CD14-positive monocyte (primary cell): ENCODE measurements at regions not wholly inside any gene's neighbourhood (a gene's known extent, or its start where the extent isn't known, plus 50 kb on each side); places are given as distances from the start of the nearest gene placed in this dataset.

ENCODE experiments used
- DNase-seq, 3 donors: peaks; one replicate each; pipeline ENCODE4 v3.0.0-alpha.2; 2011 to 2022
- H2AFZ ChIP-seq: 2 replicates; pipeline ENCODE4 v1.6.0; 2012; ENCODE audit warnings: mild to moderate bottlenecking, low read depth, low read length, inconsistent platforms; ENCODE audit not compliant: insufficient read depth, poor library complexity, severe bottlenecking
- H3K27ac ChIP-seq, 2 donors: 1 replicate in 1 of 2; 2 replicates in 1 of 2; pipeline ENCODE4 v1.5.1; 2012 to 2013; ENCODE audit warnings: low read length in 2 of 2, control low read depth in 1 of 2, inconsistent platforms in 1 of 2, low read depth in 1 of 2, mild to moderate bottlenecking in 1 of 2
- H3K27me3 ChIP-seq, 2 donors: one replicate each; pipeline versions ENCODE4 v1.6.0 to v1.6.1; 2011 to 2013; ENCODE audit warnings: low read length in 2 of 2; ENCODE audit not compliant: control insufficient read depth in 2 of 2, insufficient read depth in 2 of 2
- H3K36me3 ChIP-seq, 2 donors: replicated peaks in 1 of 2; 1 replicate in 1 of 2; 2 replicates in 1 of 2; pipeline versions ENCODE4 v1.5.1 to v1.6.1; 2012 to 2013; ENCODE audit warnings: low read length in 2 of 2, control low read depth in 1 of 2, inconsistent platforms in 1 of 2, mild to moderate bottlenecking in 1 of 2; ENCODE audit not compliant: insufficient read depth in 2 of 2, control insufficient read depth in 1 of 2
- H3K4me1 ChIP-seq, 2 donors: 1 replicate in 1 of 2; 2 replicates in 1 of 2; pipeline versions ENCODE4 v1.5.1 to v1.6.1; 2012 to 2013; ENCODE audit warnings: low read length in 2 of 2, control low read depth in 1 of 2, inconsistent platforms in 1 of 2, mild to moderate bottlenecking in 1 of 2, moderate library complexity in 1 of 2; ENCODE audit not compliant: insufficient read depth in 2 of 2, control insufficient read depth in 1 of 2
- H3K4me2 ChIP-seq: replicated peaks from 2 replicates; pipeline ENCODE3; 2012; ENCODE audit warnings: low read length, moderate library complexity, mild to moderate bottlenecking; ENCODE audit not compliant: poor library complexity, severe bottlenecking; ENCODE audit errors: extremely low read depth
- H3K4me3 ChIP-seq, 3 experiments: fragments of 200-600 bp in 1 of 3; sonication (generic) in 1 of 3; replicated peaks in 1 of 3; 1 replicate in 2 of 3; 2 replicates in 1 of 3; pipeline ENCODE4 v1.5.1; 2011 to 2013; ENCODE audit warnings: low read length in 3 of 3, mild to moderate bottlenecking in 3 of 3, control low read depth in 2 of 3, low read depth in 2 of 3, inconsistent platforms in 1 of 3, moderate library complexity in 1 of 3
- H3K79me2 ChIP-seq: 2 replicates; pipeline ENCODE4 v1.6.0; 2012; ENCODE audit warnings: mild to moderate bottlenecking, control low read depth, inconsistent platforms, low read length, moderate library complexity; ENCODE audit not compliant: insufficient read depth
- H3K9ac ChIP-seq: 2 replicates; pipeline ENCODE4 v1.6.0; 2017; ENCODE audit warnings: low read length, mild to moderate bottlenecking; ENCODE audit not compliant: insufficient read depth, poor library complexity, severe bottlenecking
- H3K9me3 ChIP-seq, 2 donors: replicated peaks in 1 of 2; 1 replicate in 1 of 2; 2 replicates in 1 of 2; pipeline versions ENCODE4 v1.5.1 to v1.6.1; 2012 to 2013; ENCODE audit warnings: low read length in 2 of 2, control low read depth in 1 of 2; ENCODE audit not compliant: control insufficient read depth in 1 of 2, insufficient read depth in 1 of 2
- H4K20me1 ChIP-seq: 2 replicates; pipeline ENCODE4 v1.6.0; 2012; ENCODE audit warnings: mild to moderate bottlenecking, low read length, control low read depth, moderate library complexity; ENCODE audit not compliant: insufficient read depth
- H3K27ac Mint-ChIP-seq, 7 donors: one replicate each; pipeline ENCODE4 v1.8.0; 2020; ENCODE audit warnings: mild to moderate bottlenecking in 7 of 7, mixed read lengths in 7 of 7, moderate library complexity in 6 of 7, inconsistent platforms in 2 of 7
- H3K27me3 Mint-ChIP-seq, 3 donors: one replicate each; pipeline ENCODE4 v1.8.0; 2021 to 2022; ENCODE audit warnings: low read depth in 3 of 3, mild to moderate bottlenecking in 3 of 3, mixed read lengths in 3 of 3, moderate library complexity in 3 of 3, inconsistent platforms in 1 of 3
- H3K36me3 Mint-ChIP-seq, 2 donors: one replicate each; pipeline ENCODE4 v1.8.0; 2020; ENCODE audit warnings: mixed read lengths in 2 of 2, inconsistent platforms in 1 of 2, mild to moderate bottlenecking in 1 of 2
- H3K4me1 Mint-ChIP-seq: one replicate; pipeline ENCODE4 v1.8.0; 2020; ENCODE audit warnings: mild to moderate bottlenecking, mixed read lengths
- H3K4me3 Mint-ChIP-seq, 2 donors: one replicate each; pipeline ENCODE4 v1.8.0; 2020; ENCODE audit warnings: mild to moderate bottlenecking in 2 of 2, mixed read lengths in 2 of 2, moderate library complexity in 1 of 2
- H3K9me3 Mint-ChIP-seq, 7 donors: one replicate each; pipeline ENCODE4 v1.8.0; 2020 to 2022; ENCODE audit warnings: mixed read lengths in 7 of 7, mild to moderate bottlenecking in 6 of 7, moderate library complexity in 6 of 7, inconsistent platforms in 2 of 7
- WGBS: methylation state at CpG from one replicate; pipeline ENCODE4 v1.1.5; 2013; ENCODE audit warnings: missing lambda C conversion rate; ENCODE audit not compliant: insufficient coverage; 5-methylcytosine and 5-hydroxymethylcytosine counted together
- intact Hi-C, 2 donors: fragments of 100-400 bp; cut with micrococcal nuclease; formaldehyde crosslinking; loops; one replicate each; pipeline versions ENCODE4 v1.15.0 to v1.15.1; 2023
- TF ChIP-seq, protein P1 (sequence below): fragments of 200-600 bp; IDR thresholded peaks from one replicate; pipeline ENCODE4 v1.8.0; 2022; ENCODE audit warnings: antibody characterized with exemption, mild to moderate bottlenecking

DNA sequence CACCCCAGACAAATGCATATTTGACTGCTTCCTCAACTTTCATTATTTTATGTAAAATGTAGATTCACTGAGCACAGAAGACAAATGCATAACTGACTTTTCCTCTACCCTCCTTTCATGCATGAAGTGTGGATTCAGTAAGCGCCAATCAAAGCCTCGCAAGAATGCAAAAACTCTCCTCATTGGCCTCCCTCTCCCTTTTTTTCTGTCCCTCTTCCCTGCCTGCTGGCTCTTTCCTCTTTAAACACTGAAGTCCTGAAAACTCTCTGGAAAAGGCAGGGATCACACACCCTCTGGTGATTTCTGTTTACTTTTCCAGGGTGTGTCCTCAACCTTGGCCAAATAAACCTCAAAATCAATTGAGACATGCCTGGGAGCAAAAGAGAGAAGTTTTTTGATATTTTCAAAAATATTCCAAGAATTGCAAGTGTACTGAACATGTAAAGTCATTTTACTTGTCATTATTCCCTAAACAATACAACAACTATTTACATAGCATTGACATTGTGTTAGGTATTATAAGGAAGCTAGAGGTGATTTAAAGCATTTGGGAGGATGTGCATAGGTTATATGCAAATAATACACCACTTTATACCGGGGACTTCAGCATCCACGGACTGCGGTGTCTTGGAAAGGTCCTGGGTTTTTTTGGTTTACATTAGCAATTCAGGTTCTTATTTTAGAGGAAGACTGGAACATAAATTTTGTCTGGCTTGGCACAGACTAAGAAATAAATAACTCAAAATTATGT is 71.4 kb downstream of the SEC61G start:
- H3K4me1 ChIP-seq: no peaks in the 10 kb centered on the region
- H3K4me1 Mint-ChIP-seq: no peaks in the 10 kb centered on the region
- no peak overlapping the region for H3K27ac Mint-ChIP-seq
- H2AFZ ChIP-seq: no peak overlapping the region
- no peaks in the 10 kb centered on the region for H3K36me3 ChIP-seq
- no peak overlapping the region for H3K4me3 ChIP-seq
- no peaks in the 10 kb centered on the region for H3K79me2 ChIP-seq
- H3K27me3 ChIP-seq: no peaks in the 10 kb centered on the region
- no peak overlapping the region for H3K4me3 Mint-ChIP-seq
- no peaks in the 10 kb centered on the region for H4K20me1 ChIP-seq
- TF ChIP-seq, protein P1, sequence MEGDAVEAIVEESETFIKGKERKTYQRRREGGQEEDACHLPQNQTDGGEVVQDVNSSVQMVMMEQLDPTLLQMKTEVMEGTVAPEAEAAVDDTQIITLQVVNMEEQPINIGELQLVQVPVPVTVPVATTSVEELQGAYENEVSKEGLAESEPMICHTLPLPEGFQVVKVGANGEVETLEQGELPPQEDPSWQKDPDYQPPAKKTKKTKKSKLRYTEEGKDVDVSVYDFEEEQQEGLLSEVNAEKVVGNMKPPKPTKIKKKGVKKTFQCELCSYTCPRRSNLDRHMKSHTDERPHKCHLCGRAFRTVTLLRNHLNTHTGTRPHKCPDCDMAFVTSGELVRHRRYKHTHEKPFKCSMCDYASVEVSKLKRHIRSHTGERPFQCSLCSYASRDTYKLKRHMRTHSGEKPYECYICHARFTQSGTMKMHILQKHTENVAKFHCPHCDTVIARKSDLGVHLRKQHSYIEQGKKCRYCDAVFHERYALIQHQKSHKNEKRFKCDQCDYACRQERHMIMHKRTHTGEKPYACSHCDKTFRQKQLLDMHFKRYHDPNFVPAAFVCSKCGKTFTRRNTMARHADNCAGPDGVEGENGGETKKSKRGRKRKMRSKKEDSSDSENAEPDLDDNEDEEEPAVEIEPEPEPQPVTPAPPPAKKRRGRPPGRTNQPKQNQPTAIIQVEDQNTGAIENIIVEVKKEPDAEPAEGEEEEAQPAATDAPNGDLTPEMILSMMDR: no peak
- no CpG with 5 or more reads among the region's 5 CpGs for WGBS
- no peak overlapping the region for H3K4me2 ChIP-seq
- intact Hi-C loops: no loop called here
- H3K9me3 ChIP-seq: peaks cover 0 to 7% of the 10 kb centered on the region in 2 donors
- H3K9me3 Mint-ChIP-seq: peaks cover 0 to 25% (median 11%) of the 10 kb centered on the region in 7 donors
- DNase-seq: no peak
- peaks cover 0 to 2% (median 0%) of the 10 kb centered on the region in 3 donors for H3K27me3 Mint-ChIP-seq
- no peaks in the 10 kb centered on the region for H3K36me3 Mint-ChIP-seq
- H3K27ac ChIP-seq: no peak overlapping the region
- no peak overlapping the region for H3K9ac ChIP-seq

DNA sequence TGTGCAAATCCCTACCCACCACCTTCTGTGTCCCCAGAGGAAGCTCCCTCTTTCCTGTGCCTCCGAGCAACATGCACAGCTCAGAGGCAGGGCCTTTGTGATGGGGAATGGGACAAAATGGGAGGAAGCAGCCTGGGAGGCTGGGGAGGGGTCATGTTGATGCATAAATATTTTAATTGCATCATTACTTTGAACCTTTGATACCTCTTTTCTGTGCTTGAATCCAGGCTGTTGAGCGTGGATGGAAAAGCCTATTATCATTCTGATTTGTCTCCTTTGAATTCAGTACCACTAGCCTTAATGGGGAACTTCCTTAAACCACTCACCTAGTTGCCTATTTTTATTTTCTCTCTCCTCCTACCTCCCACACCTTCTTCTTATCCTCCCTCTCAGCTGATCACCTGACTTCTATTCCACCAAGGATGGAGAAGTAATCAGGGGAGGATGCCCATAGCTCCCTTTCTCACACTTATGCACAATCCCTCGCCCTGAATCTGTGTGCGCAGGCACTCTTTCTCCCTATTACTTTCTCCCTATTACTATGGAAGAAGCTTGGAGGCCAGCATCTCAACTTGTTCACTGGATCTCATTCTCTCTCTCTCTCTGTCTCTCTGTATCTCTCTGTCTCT is 78.5 kb downstream of the SEC61G start:
- Histone ChIP-seq H3K4me2 (no peak overlapping the region), H3K4me3 (no peak overlapping the region), H3K9ac (no peak overlapping the region), H3K4me1 (no peaks in the 10 kb centered on the region), H4K20me1 (no peaks in the 10 kb centered on the region), H3K79me2 (no peaks in the 10 kb centered on the region), H3K9me3 (no peaks in the 10 kb centered on the region), H2AFZ (no peak overlapping the region), H3K36me3 (no peaks in the 10 kb centered on the region), H3K27ac (no peak overlapping the region), H3K27me3 (no peaks in the 10 kb centered on the region)
- H3K27me3 Mint-ChIP-seq: peaks cover 0 to 2% (median 0%) of the 10 kb centered on the region in 3 donors
- no peak overlapping the region for H3K4me3 Mint-ChIP-seq
- peak overlapping the region in 2 of 7 donors; percentile 16 to 26 for H3K27ac Mint-ChIP-seq
- DNase-seq: no peak
- TF ChIP-seq, protein P1: no peak
- no peaks in the 10 kb centered on the region for H3K4me1 Mint-ChIP-seq
- intact Hi-C loops: no loop called here
- H3K9me3 Mint-ChIP-seq: peaks cover 0 to 7% (median 2%) of the 10 kb centered on the region in 7 donors
- WGBS: no CpG with 5 or more reads among the region's 4 CpGs
- H3K36me3 Mint-ChIP-seq: no peaks in the 10 kb centered on the region
